Ovary (tissue), 7 donors: ENCODE measurements at regions not wholly inside any gene's neighbourhood (a gene's known extent, or its start where the extent isn't known, plus 50 kb on each side); places are given as distances from the start of the nearest gene placed in this dataset.

Source experiments
- DNase-seq, 5 donors: peaks; one replicate each; pipeline ENCODE4 v3.0.0-alpha.2; 2019 to 2020
- H3K27ac ChIP-seq, 2 donors: fragments of 200-600 bp; one replicate each; pipeline versions ENCODE4 v1.5.1 to v1.8.0; 2019 to 2022
- H3K27me3 ChIP-seq: fragments of 200-600 bp; one replicate; pipeline ENCODE4 v1.8.0; 2022
- H3K36me3 ChIP-seq: fragments of 200-600 bp; sonication (generic); one replicate; pipeline ENCODE4 v1.5.1; 2019
- H3K4me1 ChIP-seq: one replicate; pipeline ENCODE4 v1.8.1; 2013; ENCODE audit warnings: mild to moderate bottlenecking, moderate library complexity; ENCODE audit not compliant: insufficient read depth
- H3K4me3 ChIP-seq: fragments of 200-600 bp; sonication (generic); one replicate; pipeline ENCODE4 v1.5.1; 2017
- H3K9me3 ChIP-seq, 2 donors: fragments of 200-600 bp in 1 of 2; sonication (generic) in 1 of 2; one replicate each; pipeline versions ENCODE4 v1.5.1 to v1.8.1; 2013 to 2019; ENCODE audit warnings: mild to moderate bottlenecking in 1 of 2, moderate library complexity in 1 of 2
- CTCF ChIP-seq, 3 donors: fragments of 450-650 bp in 2 of 3; fragments of 200-600 bp in 1 of 3; IDR thresholded peaks; one replicate each; pipeline versions ENCODE4 v1.5.1 to v1.8.0; 2016 to 2022; ENCODE audit warnings: antibody characterized with exemption in 3 of 3, mild to moderate bottlenecking in 1 of 3
- EP300 ChIP-seq: sonication (generic); formaldehyde crosslinking; IDR thresholded peaks from one replicate; pipeline ENCODE4 v1.6.1; 2017; ENCODE audit warnings: antibody characterized with exemption
- POLR2A ChIP-seq: fragments of 450-650 bp; IDR thresholded peaks from one replicate; pipeline ENCODE4 v1.6.1; 2017; ENCODE audit warnings: antibody characterized with exemption, mild to moderate bottlenecking, moderate library complexity
- WGBS, 3 donors: extraction: QIAGEN DNeasy Blood & Tissue Kit in 1 of 3; methylation state at CpG; one replicate each; pipeline versions ENCODE4 v1.1.5 to v1.1.7; 2013 to 2017; 5-methylcytosine and 5-hydroxymethylcytosine counted together
- intact Hi-C, 4 donors: fragments of 100-400 bp; cut with DNase I; formaldehyde crosslinking; loops; one replicate each; pipeline versions ENCODE4 v1.11.0 to v1.15.1; 2022 to 2023
- donor health status: DM: no; HTN: no; CAD: no; lungs with moderate emphysema.
- donor health status: DM: no; HTN: no; CAD: no.
- donor health status: Bipolar disorder and iron deficiency.
- donor health status: DM: no; HTN: no; CAD: no.
- donor health status: DM: yes; HTN: yes; CAD: no.

GRCh38 chr6:143592335-143592734, 80.8 kb upstream of the FUCA2 start:
- no peak for TF ChIP-seq CTCF (IDR thresholded peaks at IDR 0.05)
- TF ChIP-seq POLR2A: no peak
- TF ChIP-seq EP300: no peak
- Histone ChIP-seq H3K4me1 (peaks cover 8% of the 10 kb centered on the region), H3K4me3 (no peak overlapping the region), H3K36me3 (no peaks in the 10 kb centered on the region), H3K27me3 (no peaks in the 10 kb centered on the region), H3K9me3 (no peaks in the 10 kb centered on the region), H3K27ac (no peak overlapping the region)
- intact Hi-C loops: no loop called here
- 72 to 78% (median 74%) methylated on average over 6 of the region's 6 CpGs for WGBS, 3 donors
- DNase-seq: no peak

GRCh38 chr6:143591441-143591840, 79.9 kb upstream of the FUCA2 start:
- TF ChIP-seq CTCF (IDR thresholded peaks at IDR 0.05) (no peak), POLR2A (no peak), EP300 (no peak)
- DNase-seq: no peak
- H3K4me1 ChIP-seq: peaks cover 3% of the 10 kb centered on the region
- intact Hi-C loops: no loop called here
- no peak overlapping the region for H3K4me3 ChIP-seq
- no peaks in the 10 kb centered on the region for H3K9me3 ChIP-seq
- 97 to 100% (median 99%) methylated on average over 4 of the region's 4 CpGs for WGBS, 3 donors
- no peaks in the 10 kb centered on the region for H3K27me3 ChIP-seq
- H3K27ac ChIP-seq: no peak overlapping the region
- H3K36me3 ChIP-seq: no peaks in the 10 kb centered on the region

- no peak for DNase-seq
- Histone ChIP-seq H3K27me3 (no peaks in the 10 kb centered on the region), H3K4me3 (no peak overlapping the region), H3K4me1 (no peaks in the 10 kb centered on the region), H3K9me3 (no peaks in the 10 kb centered on the region), H3K36me3 (no peaks in the 10 kb centered on the region), H3K27ac (no peak overlapping the region)
- WGBS, 3 donors: 88 to 91% (median 90%) methylated on average over 4 of the region's 4 CpGs
- intact Hi-C loops: no loop called here
- TF ChIP-seq EP300 (no peak), CTCF (IDR thresholded peaks at IDR 0.05) (no peak), POLR2A (no peak)
These were observed 77.6 kb upstream of the FUCA2 start for GRCh38 chr6:143589162-143589561.

GRCh38 chr6:143586557-143586956, 75.0 kb upstream of the FUCA2 start:
- Histone ChIP-seq H3K27me3 (no peaks in the 10 kb centered on the region), H3K27ac (no peak overlapping the region), H3K4me3 (no peak overlapping the region), H3K4me1 (no peaks in the 10 kb centered on the region), H3K36me3 (no peaks in the 10 kb centered on the region), H3K9me3 (no peaks in the 10 kb centered on the region)
- TF ChIP-seq CTCF (IDR thresholded peaks at IDR 0.05) (no peak), EP300 (no peak), POLR2A (no peak)
- intact Hi-C loops: no loop called here
- no peak for DNase-seq
- WGBS, 3 donors: 93 to 97% (median 95%) methylated on average over 6 of the region's 6 CpGs

DNA sequence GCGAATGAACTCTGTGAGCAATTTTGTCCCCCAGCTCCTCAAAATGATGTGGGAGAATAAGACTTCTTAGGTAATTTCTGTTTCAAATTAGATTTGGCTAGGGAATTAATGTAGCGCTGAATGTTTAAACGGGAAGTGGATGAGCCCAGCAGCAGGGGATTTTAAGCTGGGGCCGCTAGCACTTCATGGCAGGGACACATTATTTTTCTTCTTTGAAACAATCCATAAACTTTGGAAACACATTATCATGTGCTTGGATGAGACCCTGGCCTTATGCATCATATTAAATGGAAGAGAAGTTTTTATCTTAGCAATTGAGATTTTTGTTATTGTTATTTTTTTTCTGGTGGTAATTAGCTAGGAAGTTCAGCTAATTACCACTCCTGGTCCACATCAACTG, 74.2 kb upstream of the FUCA2 start:
- Histone ChIP-seq H3K4me3 (no peak overlapping the region), H3K9me3 (no peaks in the 10 kb centered on the region), H3K27me3 (no peaks in the 10 kb centered on the region), H3K27ac (no peak overlapping the region), H3K4me1 (no peaks in the 10 kb centered on the region), H3K36me3 (no peaks in the 10 kb centered on the region)
- 74 to 85% (median 85%) methylated on average over 4 of the region's 4 CpGs for WGBS, 3 donors
- TF ChIP-seq POLR2A: no peak
- intact Hi-C loops: no loop called here
- DNase-seq: no peak
